Stimulated activated CD8-positive, alpha-beta memory T cell treated with anti-CD3 and anti-CD28 coated beads, Interleukin-2, amount 100 ng/mL, for 1 hour (primary cell): ENCODE measurements at regions not wholly inside any gene's neighbourhood (a gene's known extent, or its start where the extent isn't known, plus 50 kb on each side); places are given as distances from the start of the nearest gene placed in this dataset.

Experiments
- DNase-seq, 2 donors: peaks; one replicate each; pipeline ENCODE4 v3.0.0-alpha.2; 2020; ENCODE audit warnings: low read depth in 2 of 2

- DNase-seq: no peak
These were observed 242.8 kb downstream of the KLF6 start for GRCh38 chr10:3542185-3542611.

DNA sequence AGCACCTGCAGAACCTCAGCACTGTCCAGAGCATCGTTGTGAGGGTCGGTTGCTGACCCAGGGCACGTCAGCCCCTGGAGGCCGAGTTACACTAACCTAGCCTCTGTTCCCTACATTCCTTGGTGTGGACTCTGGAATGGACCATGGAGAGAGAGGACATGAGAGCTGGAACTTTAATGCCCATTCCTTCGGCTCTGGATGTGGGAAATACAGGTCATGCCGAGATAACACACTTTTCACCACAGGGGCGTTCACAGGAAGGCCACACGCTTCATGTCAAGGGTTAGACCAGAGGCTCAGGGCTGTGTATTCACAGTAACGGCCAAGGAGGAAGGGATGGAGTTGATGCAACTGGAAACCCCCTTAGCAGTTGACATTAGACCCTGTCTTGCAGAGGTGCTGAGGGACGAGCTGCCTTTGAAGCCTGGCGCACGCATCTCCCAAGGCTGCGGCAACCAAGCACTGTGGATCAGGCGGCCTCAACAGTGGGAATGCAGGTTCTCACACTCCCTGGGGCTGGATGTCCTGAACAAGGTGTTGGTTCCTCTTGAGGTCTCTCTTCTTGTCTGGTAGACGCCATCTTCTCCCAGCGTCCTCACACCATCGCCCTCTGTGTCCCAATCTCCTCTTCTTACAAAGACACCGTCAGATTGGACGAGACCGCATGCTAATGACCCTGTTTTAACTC is 245.2 kb downstream of the KLF6 start:
- DNase-seq: no peak

GRCh38 chr10:3538656-3539531 is 246.1 kb downstream of the KLF6 start:
- DNase-seq: no peak

- no peak for DNase-seq
These were observed 246.7 kb downstream of the KLF6 start for GRCh38 chr10:3538291-3538655.

- no peak for DNase-seq
These were observed 247.5 kb downstream of the KLF6 start for GRCh38 chr10:3537518-3537917.

GRCh38 chr10:3535001-3535400 is 250.0 kb downstream of the KLF6 start:
- no peak for DNase-seq

- no peak for DNase-seq
These were observed 250.6 kb downstream of the KLF6 start for GRCh38 chr10:3534433-3534832.

GRCh38 chr10:3533296-3533695 is 251.7 kb downstream of the KLF6 start:
- DNase-seq: no peak

DNA sequence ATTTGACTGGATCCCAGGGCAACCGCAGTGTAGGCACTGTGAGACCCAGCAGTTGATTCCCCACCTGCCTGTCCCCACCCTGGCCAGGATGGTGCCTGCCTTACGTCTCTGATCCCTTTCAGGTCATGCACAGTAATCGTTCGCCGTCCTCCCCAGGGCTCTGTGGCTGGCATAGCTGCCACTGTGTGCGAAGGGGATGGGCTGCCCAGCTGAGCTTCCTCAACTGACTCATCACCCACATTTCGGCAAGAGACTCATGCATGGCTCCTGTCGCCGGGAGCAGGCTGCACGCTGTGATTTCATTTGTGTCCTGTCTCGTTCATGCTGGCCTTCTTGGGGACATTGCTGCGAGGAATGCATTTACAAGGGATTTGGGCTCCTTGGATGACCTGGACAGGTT is 252.4 kb downstream of the KLF6 start:
- no peak for DNase-seq

GRCh38 chr10:3531670-3532069 is 253.3 kb downstream of the KLF6 start:
- no peak for DNase-seq

- no peak for DNase-seq
These were observed 254.0 kb downstream of the KLF6 start for GRCh38 chr10:3530783-3531645.

- DNase-seq: no peak
These were observed 254.7 kb downstream of the KLF6 start for GRCh38 chr10:3530346-3530745.

- DNase-seq: no peak
These were observed 255.3 kb downstream of the KLF6 start for GRCh38 chr10:3529691-3530090.

DNA sequence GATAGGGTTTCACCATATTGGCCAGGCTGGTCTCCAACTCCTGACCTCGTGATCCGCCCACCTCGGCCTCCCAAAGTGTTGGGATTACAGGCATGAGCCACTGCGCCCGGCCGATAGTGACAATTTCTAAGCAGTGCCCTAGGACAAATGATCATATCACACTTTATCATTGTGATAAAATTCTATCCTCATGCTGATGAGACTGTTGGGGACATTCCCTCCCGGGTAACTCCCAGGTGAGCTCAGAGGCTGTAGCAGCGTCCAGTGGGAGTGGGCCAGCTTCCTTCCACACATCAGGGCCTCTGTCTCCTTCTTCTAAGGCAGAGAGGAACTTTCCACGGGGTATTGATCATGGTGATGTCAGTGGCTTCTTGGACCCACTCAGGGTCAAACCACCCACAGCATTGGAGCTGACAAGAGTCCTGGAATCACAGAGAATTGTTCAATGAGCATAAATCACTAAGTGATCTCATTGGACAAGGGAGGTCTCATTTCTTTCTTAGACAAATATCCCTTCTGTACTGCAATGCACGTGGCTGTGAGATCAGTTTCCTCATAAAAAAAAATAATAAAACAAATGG is 256.1 kb downstream of the KLF6 start:
- no peak for DNase-seq

GRCh38 chr10:3528271-3528670 is 256.7 kb downstream of the KLF6 start:
- DNase-seq: no peak

- no peak for DNase-seq
These were observed 257.1 kb downstream of the KLF6 start for GRCh38 chr10:3527869-3528268.

DNA sequence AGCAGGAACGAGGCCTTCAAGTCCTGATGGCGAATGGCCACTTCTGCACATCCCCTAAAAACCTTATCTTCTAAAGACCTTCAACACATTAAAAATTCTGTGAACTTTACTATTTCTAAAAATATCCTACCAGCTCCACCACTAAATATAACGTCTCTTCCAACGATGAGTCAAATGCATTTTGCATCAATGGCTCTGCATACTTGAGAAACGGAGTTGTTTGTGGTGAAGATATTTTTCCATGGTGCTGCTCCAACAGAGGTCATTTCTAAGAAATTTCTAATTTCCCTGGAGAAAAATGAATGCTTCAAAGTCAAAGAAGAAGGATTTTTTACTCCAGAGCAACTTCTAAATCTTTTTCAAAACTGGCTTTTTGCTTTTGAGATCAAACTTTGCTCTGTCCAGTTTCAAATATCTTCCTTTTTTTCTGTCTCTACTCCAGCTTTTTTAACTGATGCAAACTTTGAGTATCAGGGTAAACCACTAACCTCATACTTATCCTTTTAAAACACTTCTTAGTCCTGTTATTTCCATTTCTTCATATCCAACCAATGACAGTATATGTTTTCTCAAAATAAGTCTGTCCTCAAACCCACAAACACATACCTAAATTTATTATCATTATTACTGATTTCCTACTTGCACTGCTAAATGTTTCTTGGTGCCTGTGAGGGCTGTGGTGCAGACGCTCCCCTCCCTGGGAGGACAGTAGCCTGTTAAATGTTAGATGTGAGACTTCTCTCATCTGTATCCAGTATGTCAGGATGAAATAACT is 258.1 kb downstream of the KLF6 start:
- DNase-seq: no peak

- no peak for DNase-seq
These were observed 259.1 kb downstream of the KLF6 start for GRCh38 chr10:3525832-3526449.

DNA sequence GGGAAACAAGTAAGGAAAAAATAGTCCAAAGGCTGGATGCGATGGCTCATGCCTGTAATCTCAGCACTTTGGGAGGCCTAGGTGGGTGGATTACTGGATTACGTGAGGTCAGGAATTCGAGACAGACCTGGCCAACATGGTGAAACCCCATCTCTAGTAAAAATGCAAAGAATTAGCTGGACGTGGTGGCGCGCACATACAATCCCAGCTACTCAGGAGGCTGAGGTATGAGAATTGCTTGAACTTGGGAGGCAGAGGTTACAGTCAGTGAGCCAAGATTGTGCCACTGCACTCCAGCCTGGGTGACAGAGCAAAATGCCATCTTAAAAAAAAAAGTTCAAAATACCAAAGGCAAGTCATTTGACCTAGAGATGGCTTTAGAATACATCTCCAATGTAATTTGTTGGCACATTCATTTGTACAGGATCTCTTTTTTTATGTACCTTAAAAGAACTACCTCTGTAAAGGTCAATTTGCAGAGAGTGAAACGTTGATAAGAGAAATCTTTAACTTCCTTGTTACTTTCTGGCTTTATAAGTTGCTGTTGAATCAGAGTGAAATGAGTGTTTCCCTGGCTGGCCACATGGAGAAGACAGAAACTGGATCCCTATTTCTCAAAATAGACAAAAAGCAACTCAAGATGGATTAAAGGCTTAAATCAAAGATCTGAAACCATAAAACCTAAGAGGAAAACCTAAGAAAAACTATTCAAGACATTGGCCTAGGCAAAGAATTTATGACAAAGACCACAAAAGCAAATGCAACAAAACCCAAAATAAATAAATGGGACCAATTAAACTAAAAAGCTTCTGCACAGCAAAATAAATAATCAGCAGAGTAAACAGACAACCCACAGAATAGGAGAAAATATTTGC is 260.7 kb downstream of the KLF6 start:
- DNase-seq: no peak
